Ascending aorta (tissue), 2 donors: ENCODE measurements at regions not wholly inside any gene's neighbourhood (a gene's known extent, or its start where the extent isn't known, plus 50 kb on each side); places are given as distances from the start of the nearest gene placed in this dataset.

Experiments used
- DNase-seq, 2 donors: peaks; one replicate each; pipeline ENCODE4 v3.0.0-alpha.2; 2019; ENCODE audit warnings: low spot score in 2 of 2
- H3K27ac ChIP-seq, 2 donors: fragments of 200-600 bp; sonication (generic); one replicate each; pipeline ENCODE4 v1.5.1; 2016 to 2017; ENCODE audit warnings: mild to moderate bottlenecking in 1 of 2
- H3K27me3 ChIP-seq: fragments of 200-600 bp; sonication (generic); one replicate; pipeline ENCODE4 v1.5.1; 2017
- H3K36me3 ChIP-seq, 2 donors: fragments of 200-600 bp; sonication (generic); one replicate each; pipeline ENCODE4 v1.5.1; 2016
- H3K4me1 ChIP-seq, 2 donors: fragments of 200-600 bp; sonication (generic); one replicate each; pipeline ENCODE4 v1.5.1; 2016 to 2017; ENCODE audit warnings: mild to moderate bottlenecking in 1 of 2
- H3K4me3 ChIP-seq, 2 donors: fragments of 200-600 bp; sonication (generic); one replicate each; pipeline ENCODE4 v1.5.1; 2016 to 2017; ENCODE audit warnings: mild to moderate bottlenecking in 1 of 2
- H3K9me3 ChIP-seq, 2 donors: fragments of 200-600 bp; sonication (generic); one replicate each; pipeline ENCODE4 v1.5.1; 2016
- CTCF ChIP-seq, 3 experiments: fragments of 200-600 bp in 2 of 3; fragments of 450-650 bp in 1 of 3; sonication (generic) in 2 of 3; IDR thresholded peaks; one replicate each; pipeline ENCODE4 v1.5.1; 2016 to 2019; ENCODE audit warnings: antibody characterized with exemption in 3 of 3, mild to moderate bottlenecking in 1 of 3, moderate library complexity in 1 of 3
- intact Hi-C: fragments of 100-400 bp; cut with DNase I; formaldehyde crosslinking; loops from one replicate; pipeline ENCODE4 v1.15.1; 2023

- intact Hi-C loops: no loop called here
- Histone ChIP-seq H3K9me3 (no peaks in the 10 kb centered on the region), H3K27me3 (no peaks in the 10 kb centered on the region), H3K27ac (no peak overlapping the region), H3K36me3 (no peaks in the 10 kb centered on the region), H3K4me3 (no peak overlapping the region), H3K4me1 (no peaks in the 10 kb centered on the region)
- DNase-seq: no peak
- no peak for TF ChIP-seq CTCF (IDR thresholded peaks at IDR 0.05)
These were observed 481.3 kb downstream of the NAF1 start for GRCh38 chr4:162685410-162685809.

- no peak overlapping the region for H3K27ac ChIP-seq
- H3K36me3 ChIP-seq: no peaks in the 10 kb centered on the region
- H3K4me1 ChIP-seq: no peaks in the 10 kb centered on the region
- TF ChIP-seq CTCF (IDR thresholded peaks at IDR 0.05): no peak
- no peaks in the 10 kb centered on the region for H3K27me3 ChIP-seq
- H3K9me3 ChIP-seq: no peaks in the 10 kb centered on the region
- H3K4me3 ChIP-seq: no peak overlapping the region
- DNase-seq: no peak
- intact Hi-C loops: no loop called here
These were observed 481.7 kb downstream of the NAF1 start for GRCh38 chr4:162684998-162685397.

- no peak overlapping the region for H3K4me3 ChIP-seq
- H3K9me3 ChIP-seq: no peaks in the 10 kb centered on the region
- no peak overlapping the region for H3K27ac ChIP-seq
- no peak for TF ChIP-seq CTCF (IDR thresholded peaks at IDR 0.05)
- no peaks in the 10 kb centered on the region for H3K27me3 ChIP-seq
- no peaks in the 10 kb centered on the region for H3K4me1 ChIP-seq
- H3K36me3 ChIP-seq: no peaks in the 10 kb centered on the region
- intact Hi-C loops: no loop called here
- no peak for DNase-seq
These were observed 482.4 kb downstream of the NAF1 start for GRCh38 chr4:162684371-162684700.

GRCh38 chr4:162683659-162684370, 482.9 kb downstream of the NAF1 start:
- Histone ChIP-seq H3K4me1 (no peaks in the 10 kb centered on the region), H3K9me3 (peaks cover 0 to 1% of the 10 kb centered on the region in 2 donors), H3K4me3 (no peak overlapping the region), H3K27ac (no peak overlapping the region), H3K27me3 (no peaks in the 10 kb centered on the region), H3K36me3 (no peaks in the 10 kb centered on the region)
- TF ChIP-seq CTCF (IDR thresholded peaks at IDR 0.05): no peak
- intact Hi-C loops: no loop called here
- DNase-seq: no peak

GRCh38 chr4:162682651-162683050, 484.0 kb downstream of the NAF1 start:
- no peak overlapping the region for H3K4me3 ChIP-seq
- H3K27me3 ChIP-seq: no peaks in the 10 kb centered on the region
- intact Hi-C loops: no loop called here
- peaks cover 0 to 8% of the 10 kb centered on the region in 2 donors for H3K9me3 ChIP-seq
- no peak for TF ChIP-seq CTCF (IDR thresholded peaks at IDR 0.05)
- DNase-seq: no peak
- no peaks in the 10 kb centered on the region for H3K36me3 ChIP-seq
- H3K27ac ChIP-seq: no peak overlapping the region
- H3K4me1 ChIP-seq: no peaks in the 10 kb centered on the region

GRCh38 chr4:162681212-162681611, 485.5 kb downstream of the NAF1 start:
- no peak overlapping the region for H3K4me3 ChIP-seq
- intact Hi-C loops: no loop called here
- H3K4me1 ChIP-seq: no peaks in the 10 kb centered on the region
- H3K27me3 ChIP-seq: no peaks in the 10 kb centered on the region
- H3K27ac ChIP-seq: no peak overlapping the region
- peaks cover 0 to 8% of the 10 kb centered on the region in 2 donors for H3K9me3 ChIP-seq
- no peak for DNase-seq
- H3K36me3 ChIP-seq: no peaks in the 10 kb centered on the region
- no peak for TF ChIP-seq CTCF (IDR thresholded peaks at IDR 0.05)
